NCI-H460 (cell line): ENCODE measurements at regions not wholly inside any gene's neighbourhood (a gene's known extent, or its start where the extent isn't known, plus 50 kb on each side); places are given as distances from the start of the nearest gene placed in this dataset.

Experiments
- DNase-seq: peaks from one replicate; pipeline ENCODE4 v3.0.0-alpha.2; 2016; ENCODE audit warnings: low read depth; ENCODE audit errors: extremely low read depth

DNA sequence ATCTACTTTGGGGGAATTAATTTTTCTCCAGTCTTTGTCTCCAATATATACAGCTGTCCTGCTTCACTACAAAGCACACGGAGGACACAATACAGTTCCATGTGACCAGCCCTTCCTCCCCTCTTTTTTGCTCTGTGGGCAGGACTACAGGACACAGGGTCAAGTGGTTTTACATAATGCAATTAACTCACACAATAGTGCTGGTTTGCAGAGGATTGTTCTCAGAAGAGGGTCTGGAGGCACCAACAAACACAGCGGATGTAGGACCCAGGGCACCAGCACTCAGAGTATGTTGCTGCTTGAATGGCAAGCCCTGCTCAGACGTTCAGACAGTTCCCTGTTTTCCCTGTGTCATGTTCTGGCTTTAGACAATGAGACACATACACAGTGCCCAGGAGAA lies 52.0 kb upstream of the NPTX2 start:
- DNase-seq = no peak

DNA sequence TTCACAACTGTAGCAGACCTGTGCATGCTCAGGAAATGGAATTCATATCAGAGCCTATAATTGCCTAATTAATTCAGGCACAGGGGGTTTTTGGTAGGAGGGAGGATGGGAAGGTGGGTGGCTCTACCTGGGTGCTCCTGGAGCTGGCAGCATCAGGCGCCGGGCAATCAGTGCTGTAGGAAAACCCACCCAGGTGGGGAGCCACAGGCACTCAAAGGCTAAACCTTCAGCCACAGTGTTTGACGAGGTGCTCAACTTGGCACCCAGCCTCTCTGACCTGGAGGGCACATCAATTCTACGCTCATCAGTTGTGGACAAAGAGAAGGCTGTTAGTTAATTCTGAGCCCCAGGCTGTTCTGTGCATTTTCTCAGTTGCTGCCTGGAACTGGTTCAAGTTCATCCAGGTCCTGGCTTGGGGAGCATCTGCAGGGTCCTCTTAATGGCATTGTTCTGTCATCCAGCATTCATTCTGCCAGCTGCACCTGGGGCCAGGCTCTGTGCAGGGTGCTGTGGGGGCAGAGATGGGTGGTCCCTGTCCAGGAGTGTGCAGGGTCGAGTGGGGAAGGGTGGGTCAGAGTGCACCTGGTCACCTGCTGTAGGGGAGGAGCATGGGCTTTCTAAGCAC lies 54.1 kb upstream of the NPTX2 start:
- no peak for DNase-seq

DNA sequence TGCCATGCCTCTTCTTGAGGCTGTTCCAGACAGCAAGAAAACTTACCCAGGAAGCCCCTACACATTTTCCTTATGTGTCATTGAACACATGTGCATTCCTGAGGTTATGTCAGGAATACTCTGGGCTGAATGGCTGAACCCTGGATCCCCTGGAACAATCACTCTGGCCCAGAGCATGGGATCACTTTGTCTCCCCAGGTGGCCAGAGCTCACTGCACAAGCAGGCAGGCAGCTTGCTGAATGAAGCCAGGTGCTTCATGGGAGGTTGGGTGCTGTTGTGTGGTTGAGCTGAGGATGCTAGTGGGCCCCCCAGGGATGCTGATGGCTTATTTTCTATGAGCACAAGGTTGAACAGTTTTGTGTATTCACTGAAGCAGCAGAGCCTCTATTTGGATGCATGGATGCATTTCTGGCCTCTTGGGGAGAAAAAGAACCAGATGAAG lies 54.7 kb upstream of the NPTX2 start:
- no peak for DNase-seq

DNA sequence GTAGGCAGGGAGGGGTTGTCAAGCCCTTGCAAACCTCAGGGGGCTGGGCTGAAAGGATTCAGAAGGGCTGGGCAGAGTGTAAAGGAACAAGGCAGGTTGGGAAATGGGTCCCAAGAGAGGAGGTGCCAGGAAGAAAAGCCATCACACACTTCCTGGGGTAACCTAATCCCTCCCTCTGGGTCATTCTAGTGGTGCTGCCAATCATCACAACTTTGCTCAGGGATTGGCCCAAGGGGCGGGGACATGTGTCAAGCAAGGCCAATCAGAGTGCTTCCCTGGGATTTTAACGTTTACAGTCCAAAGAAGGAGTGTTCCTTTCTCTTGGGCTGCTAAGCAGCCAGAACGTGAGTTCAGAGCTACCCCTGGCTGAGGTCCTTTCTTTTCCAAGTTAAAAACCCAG lies 57.1 kb upstream of the NPTX2 start:
- no peak for DNase-seq

DNA sequence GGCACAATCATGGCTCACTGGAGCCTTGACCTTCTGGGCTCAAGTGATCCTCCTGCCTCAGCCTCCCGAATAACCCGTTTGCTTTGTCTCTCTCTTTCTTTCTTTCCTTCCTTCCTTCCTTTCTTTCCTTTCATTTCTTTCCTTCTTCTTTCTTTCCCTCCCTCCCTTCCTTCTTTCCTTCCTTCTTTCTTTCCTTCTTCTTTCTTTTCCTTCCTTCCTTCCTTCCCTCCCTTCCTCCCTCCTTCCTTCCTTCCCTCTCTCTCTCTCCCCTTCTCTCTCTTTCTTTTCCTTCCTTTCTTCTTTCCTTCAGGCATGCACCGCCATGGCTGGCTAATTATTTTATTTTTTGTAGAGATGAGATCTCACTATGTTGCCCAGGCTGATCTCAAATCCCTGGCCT lies 57.9 kb upstream of the NPTX2 start:
- DNase-seq = no peak

DNA sequence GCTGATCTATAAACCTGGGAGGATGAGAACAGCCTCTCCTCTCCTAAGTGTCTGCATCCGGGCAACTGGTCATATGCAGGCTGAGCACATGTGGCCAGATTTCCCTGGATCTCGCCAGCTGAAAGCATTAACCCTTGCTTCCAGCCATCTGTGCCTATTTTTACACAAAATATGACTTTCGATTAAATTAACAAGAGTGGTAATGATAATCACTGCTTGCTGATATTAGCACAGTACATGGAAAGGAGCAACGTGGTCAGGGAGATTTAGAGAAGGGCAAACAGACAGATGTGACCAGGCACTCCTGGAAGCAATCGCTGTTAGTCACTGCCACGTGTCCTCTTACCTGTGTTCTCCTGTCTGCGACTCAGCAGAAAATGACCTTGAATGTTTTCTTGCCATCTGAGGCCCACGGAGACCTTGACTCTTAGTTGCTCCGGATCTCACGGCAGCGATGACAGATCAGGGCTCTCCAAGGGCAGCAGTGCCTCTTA lies 59.5 kb upstream of the NPTX2 start:
- no peak for DNase-seq

DNA sequence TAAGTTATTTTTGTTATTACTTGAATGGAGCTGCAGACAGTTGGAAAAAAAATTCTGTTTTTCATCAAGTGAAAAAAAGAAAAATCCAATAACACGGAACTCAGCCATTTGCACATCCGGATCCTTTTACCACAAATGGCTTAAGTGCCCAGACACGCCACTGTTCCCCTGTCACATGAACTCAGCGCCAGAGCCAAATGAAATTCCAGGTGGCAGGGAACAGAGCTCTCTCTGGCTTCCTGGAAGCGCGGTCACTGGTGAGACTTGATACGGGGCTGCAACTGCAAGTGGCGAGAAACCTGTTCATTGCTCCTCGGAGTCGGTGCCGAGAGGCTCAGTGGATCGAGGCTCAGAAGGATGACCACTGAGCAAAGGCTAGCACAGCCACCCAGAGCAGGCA lies 60.8 kb upstream of the NPTX2 start:
- no peak for DNase-seq

DNA sequence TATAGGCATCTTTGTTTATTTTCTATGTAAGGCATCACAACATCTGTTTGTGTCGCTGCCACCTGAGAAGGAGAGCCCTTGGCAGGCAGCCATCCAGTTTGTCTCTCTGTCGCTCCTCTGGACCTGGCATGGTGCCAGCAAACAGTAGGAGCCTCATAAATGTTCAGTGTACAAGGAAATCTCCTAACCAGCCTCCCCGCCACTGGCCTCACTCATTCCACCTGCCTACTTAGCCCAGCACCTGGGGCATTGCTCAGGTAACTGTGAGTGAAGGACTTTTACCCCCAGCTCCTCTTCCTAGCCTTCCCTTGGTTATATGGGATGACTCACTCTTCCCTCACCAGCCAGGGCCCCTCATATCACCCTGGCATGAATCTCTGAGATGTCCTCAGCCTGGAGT lies 61.7 kb upstream of the NPTX2 start:
- DNase-seq = no peak

DNA sequence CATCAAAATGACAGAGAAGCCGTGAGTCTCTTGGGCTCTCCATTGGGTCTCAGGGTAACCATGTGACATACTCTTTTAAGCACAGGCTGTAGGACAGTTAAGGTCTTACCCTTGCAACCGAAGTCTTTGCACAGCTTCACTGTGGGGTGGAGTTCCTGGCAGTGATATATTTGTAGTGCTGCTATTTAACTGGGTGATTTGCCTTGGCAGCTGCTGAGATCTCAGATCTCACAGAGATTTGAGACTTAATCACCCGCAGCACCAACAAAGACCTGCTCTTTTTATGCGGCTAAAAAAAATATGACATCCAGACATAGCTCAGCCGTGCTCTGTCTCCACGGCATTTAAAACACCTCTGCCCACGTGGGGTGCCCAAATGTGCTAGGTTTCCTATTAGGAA lies 63.4 kb upstream of the NPTX2 start:
- no peak for DNase-seq

DNA sequence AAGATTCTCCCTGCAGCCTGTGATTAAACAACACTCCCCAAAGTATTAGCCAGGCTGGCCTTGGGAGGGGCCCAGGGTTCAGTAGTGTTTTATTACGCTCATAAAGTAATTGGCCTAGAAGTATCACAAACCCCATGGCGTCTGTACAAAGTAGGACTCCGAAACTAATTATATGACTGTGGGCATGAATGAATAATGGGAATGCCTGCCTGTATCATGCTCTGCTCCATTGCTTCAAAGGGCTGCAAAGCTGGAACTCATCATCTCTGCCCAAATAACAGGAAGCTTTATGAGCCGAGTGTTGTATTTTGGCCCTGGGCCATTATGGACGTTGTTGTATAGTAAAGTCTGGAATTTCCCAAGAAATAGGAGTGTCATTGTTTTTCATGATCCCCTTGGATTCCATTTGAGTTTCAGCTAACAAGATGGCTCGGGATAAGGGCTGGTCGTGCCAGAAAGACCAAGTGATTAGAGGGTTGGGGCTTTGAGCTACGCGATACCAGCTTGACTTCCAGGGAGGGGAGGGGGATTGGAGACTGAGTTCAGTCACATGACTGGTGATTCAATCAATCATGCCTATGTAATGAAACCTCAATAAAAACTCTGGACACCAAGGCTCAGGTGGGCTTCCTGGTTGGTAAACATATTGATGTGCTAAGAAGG lies 65.3 kb upstream of the NPTX2 start:
- DNase-seq = no peak

DNA sequence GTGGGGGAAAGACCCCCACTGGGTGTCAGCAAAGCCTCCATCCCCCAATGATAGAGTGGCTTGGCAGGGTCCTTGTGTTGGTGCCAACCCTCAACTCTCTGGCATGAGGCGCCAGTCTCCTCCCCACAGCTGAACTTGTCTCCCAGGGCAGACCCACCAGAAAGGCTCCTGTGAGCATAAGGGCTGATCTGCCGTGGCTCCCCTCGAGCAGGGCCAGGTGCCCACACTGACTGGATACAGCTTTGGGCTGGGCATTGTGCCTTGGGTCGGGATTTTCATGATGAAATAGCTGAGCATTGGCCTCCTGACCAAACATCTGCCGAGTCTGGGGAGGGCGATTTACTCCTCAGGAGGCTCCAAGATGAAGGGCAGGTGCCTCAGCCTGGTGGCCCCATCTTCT lies 68.1 kb upstream of the NPTX2 start:
- DNase-seq = no peak

DNA sequence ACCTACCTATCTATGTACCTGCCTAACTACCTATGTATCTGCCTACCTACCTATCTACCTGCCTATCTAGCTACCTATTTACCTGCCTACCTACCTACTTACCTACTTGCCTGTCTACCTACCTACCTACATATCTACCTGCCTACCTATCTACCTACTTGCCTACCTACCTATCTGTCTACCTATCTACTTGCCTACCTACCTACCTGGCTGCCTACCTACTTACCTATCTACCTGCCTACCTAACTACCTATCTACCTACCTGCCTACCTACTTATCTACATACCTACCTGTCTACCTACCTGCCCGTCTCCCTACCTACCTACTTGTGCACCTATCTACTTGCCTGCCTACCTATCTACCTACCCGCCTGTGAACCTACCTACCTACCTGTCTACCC lies 68.7 kb upstream of the NPTX2 start:
- DNase-seq = no peak

DNA sequence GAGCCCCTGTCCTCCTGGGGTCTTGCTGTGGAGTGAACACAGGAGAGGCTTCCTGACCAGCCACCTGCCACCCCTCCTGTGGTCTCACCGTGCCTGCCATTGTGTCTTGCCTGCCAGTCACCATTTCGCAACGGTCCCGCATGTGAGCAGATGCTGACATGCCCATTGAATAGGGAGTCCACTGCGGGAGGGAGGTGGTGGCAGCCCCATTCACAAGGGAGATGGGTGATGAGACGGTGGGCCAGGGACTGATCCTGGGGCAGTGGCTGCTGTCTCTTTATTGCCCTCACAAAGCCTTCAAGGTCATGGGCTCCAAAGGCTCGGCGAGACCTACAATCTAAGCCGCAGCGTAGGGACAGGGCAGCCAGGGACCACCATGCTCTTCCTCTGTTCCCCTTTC lies 76.0 kb upstream of the NPTX2 start:
- DNase-seq = no peak

DNA sequence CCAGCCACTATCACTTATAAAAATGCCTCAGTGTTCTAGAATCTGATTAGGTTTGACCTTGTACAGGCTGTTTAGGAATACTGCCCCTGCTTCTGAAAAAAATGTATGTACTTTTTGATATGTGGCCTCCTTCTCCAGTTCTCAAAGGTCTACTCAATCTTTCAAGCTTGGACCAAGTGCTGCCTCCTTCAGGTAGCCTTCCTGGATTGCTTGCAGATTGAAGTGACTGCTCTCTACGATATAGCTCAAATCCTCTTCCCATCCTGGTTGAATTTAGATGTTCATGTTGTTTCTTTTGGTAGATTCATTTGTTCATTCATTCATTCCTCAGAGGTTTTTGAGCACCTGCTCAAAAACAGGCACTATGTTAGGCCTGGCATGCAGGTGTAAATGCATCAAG lies 77.2 kb upstream of the NPTX2 start:
- no peak for DNase-seq

DNA sequence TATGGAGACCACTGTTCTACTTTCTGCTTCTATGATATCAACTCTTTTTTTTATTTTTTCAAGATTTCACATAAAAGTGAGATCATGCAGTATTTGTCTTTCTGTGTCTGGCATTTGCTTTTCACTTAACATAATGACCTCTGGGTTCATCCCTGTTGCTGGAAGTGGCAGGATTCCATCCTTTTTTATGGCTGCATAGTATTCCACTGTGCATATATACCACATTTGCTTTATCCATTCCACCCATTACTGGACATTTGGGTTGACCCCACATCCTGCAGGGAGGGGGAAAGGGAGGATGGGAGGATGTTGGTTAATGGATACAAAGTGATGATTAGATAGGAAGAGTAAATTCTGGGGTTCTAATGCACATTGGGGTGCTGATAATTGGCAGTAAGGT lies 80.3 kb upstream of the NPTX2 start:
- no peak for DNase-seq

DNA sequence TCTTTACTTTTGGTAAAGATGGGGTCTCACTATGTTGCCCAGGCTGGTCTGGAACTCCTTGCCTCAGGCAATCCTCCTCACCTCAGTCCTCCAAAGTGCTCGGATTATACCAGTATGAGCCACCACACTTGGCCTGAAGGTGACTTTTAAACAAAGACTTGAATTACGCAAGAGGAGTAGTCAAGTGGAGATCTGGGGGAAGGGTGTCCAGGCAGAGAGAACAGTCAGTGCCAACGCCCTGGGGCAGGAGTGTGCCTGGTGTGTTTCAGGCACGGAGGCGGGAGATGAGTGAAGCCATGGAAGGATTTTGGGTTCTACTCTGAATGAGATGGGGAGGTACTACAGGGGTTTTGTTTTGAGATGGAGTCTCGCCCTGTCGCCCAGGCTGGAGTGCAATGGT lies 82.6 kb upstream of the NPTX2 start:
- DNase-seq = no peak

DNA sequence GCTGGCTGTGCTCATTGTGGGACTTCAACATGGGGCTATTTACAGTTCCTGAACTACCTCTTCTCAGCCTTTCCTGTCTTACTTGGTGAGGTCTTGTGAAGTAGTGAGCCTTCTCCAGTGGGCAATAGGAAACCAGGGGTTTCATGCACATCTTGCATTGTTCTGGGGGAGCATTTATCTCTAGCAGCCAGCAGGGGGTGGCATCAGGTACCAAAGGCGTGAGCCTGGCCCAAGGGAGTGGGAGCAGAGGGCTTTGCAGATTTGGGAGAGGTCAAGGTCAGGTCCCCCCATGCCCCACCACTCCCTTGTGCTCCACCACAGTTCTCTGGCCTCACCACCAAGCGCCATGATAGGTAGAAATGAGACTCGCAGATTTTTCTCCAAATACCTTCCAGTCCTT lies 85.4 kb upstream of the NPTX2 start:
- no peak for DNase-seq

DNA sequence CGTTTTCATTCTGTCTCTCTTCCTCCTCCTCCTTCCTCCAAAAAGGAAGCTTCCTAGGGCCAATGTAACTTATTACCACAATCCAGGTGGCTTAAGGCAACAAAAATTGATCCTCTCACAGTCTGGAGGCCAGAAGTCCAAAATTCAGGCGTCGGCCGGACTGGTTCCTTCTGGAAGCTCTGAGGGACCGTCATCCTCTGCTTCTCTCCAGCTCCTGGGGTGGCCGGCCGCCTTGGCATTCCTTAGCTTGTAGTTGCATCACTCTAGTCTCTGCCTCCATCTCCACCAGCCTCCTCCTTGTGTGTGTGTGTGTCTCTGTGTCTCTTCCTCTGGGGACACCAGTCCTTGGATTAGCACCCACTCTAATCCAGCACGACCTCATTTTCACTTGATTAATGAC lies 89.0 kb upstream of the NPTX2 start:
- no peak for DNase-seq

DNA sequence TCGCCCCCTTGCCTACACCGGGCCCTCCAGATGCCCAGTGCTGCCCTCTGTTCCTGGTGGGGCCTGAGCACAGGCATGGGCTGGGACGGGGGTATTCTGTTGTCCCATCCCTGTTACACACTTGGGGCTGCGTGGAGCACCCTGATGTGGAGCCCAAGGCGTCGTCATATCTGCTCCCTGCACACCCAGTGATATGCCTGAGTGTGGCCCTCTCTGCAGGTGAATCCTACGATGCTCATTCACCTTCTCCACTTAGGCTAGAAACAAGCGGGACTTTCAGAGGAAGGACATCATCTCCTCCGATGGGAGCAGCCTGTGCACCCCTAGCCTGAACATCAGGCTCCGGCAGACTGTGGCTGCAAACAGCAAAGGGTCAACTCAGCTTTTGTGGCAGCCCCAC lies 91.0 kb upstream of the NPTX2 start:
- DNase-seq = no peak

DNA sequence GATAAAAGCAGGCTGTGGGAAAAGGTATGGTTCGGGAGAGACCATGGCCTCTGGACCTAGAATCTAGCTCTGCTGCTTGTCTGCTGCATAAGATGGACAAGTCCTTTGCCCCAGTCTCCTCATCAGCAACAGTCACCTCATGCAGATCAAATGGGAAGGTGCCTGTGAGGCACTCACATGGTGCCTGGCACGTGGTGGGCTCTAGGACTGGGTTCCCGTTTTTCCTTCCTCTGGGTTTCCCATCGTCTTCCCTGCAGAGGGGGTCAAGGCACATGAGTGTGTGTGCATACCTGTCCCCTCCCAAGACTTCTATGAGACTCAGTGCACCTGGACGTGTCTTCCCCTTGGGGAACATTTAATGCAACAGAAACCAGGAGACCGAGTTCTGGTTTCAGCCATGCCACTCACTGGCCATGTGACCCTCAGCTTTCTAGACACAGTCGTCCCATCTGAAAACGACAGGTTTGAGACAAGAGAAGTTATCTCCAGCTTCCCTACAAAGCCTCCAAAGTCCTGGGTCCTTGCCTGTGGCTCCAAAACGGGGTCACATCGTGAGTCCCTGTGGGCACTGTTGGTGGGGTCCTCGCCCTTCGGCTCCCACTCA lies 95.9 kb upstream of the NPTX2 start:
- no peak for DNase-seq

DNA sequence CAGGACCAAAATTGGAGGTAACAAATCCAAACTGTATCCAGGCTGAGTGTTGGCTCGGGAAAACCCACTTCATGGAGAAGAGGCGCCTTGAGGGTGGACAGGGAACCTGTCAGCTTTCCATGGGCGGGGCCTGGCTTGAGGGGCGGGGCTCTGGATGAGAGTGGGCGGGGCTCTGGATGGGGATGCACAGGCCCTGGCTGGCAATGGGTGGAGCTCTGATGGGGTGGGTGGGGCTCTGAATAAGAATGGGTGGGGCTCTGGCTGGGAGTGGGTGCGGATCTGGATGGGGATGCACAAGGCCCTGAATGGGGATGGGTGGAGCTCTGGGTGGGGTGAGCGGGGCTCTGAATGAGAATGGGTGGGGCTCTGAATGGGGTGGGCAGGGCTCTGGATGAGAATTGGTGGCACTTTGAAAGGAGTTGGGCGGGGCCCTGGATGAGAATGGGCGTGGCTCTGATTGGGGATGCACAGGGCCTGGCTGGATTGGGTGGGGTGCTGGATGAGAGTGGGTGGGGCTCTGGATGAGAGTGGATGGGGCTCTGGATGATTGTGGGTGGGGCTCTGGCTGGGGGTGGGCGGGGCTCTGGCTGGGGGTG lies 96.6 kb upstream of the NPTX2 start:
- no peak for DNase-seq
